Liver (tissue), 8 donors: ENCODE measurements at regions not wholly inside any gene's neighbourhood (a gene's known extent, or its start where the extent isn't known, plus 50 kb on each side); places are given as distances from the start of the nearest gene placed in this dataset.

Source experiments
- DNase-seq: peaks from one replicate; pipeline ENCODE4 v3.0.0-alpha.2; 2017; ENCODE audit warnings: low spot score
- H3K27ac ChIP-seq, 2 donors: one replicate each; pipeline ENCODE4 v1.7.0; 2013; ENCODE audit warnings: inconsistent platforms in 2 of 2, low read length in 2 of 2, control low read depth in 1 of 2, low read depth in 1 of 2, mild to moderate bottlenecking in 1 of 2
- H3K27me3 ChIP-seq, 4 donors: one replicate each; pipeline versions ENCODE4 v1.6.1 to v1.7.0; 2013; ENCODE audit warnings: low read length in 3 of 4, inconsistent platforms in 1 of 4, mild to moderate bottlenecking in 1 of 4, moderate library complexity in 1 of 4; ENCODE audit not compliant: control insufficient read depth in 4 of 4, insufficient read depth in 4 of 4
- H3K36me3 ChIP-seq, 4 donors: one replicate each; pipeline versions ENCODE4 v1.6.1 to v1.7.0; 2013; ENCODE audit warnings: low read length in 3 of 4, mild to moderate bottlenecking in 3 of 4, low read depth in 1 of 4, moderate library complexity in 1 of 4; ENCODE audit not compliant: control insufficient read depth in 4 of 4, insufficient read depth in 3 of 4
- H3K4me1 ChIP-seq, 4 donors: one replicate each; pipeline versions ENCODE4 v1.6.1 to v1.7.0; 2013; ENCODE audit warnings: low read length in 3 of 4, mild to moderate bottlenecking in 3 of 4, moderate library complexity in 1 of 4; ENCODE audit not compliant: control insufficient read depth in 4 of 4, insufficient read depth in 4 of 4
- H3K4me3 ChIP-seq, 3 donors: one replicate each; pipeline versions ENCODE4 v1.6.1 to v1.7.0; 2013; ENCODE audit warnings: low read length in 3 of 3, control low read depth in 1 of 3, low read depth in 1 of 3, mild to moderate bottlenecking in 1 of 3
- H3K9ac ChIP-seq, 2 donors: one replicate each; pipeline ENCODE4 v1.7.0; 2013; ENCODE audit warnings: low read length in 2 of 2, mild to moderate bottlenecking in 2 of 2, moderate library complexity in 2 of 2, control low read depth in 1 of 2, low read depth in 1 of 2
- H3K9me3 ChIP-seq, 4 donors: one replicate each; pipeline versions ENCODE4 v1.6.1 to v1.7.0; 2013; ENCODE audit warnings: low read length in 3 of 4; ENCODE audit not compliant: control insufficient read depth in 4 of 4
- EGR1 ChIP-seq, 2 donors: IDR thresholded peaks; 2 replicates each; pipeline ENCODE4 v1.6.1; 2016 to 2018; ENCODE audit warnings: antibody characterized with exemption in 2 of 2, low read depth in 2 of 2
- FOXA1 ChIP-seq: IDR thresholded peaks from 2 replicates; pipeline ENCODE4 v1.6.1; 2016; ENCODE audit warnings: antibody characterized with exemption
- FOXA2 ChIP-seq: IDR thresholded peaks from 2 replicates; pipeline ENCODE4 v1.6.1; 2016; ENCODE audit warnings: antibody characterized with exemption
- GABPA ChIP-seq, 2 donors: IDR thresholded peaks in 1 of 2; conservative IDR thresholded peaks in 1 of 2; 2 replicates each; pipeline ENCODE4 v1.6.1; 2016; ENCODE audit warnings: antibody characterized with exemption in 2 of 2, mild to moderate bottlenecking in 1 of 2, moderate library complexity in 1 of 2
- HNF4A ChIP-seq, 2 donors: conservative IDR thresholded peaks; 2 replicates each; pipeline ENCODE4 v1.6.1; 2016; ENCODE audit warnings: antibody characterized with exemption in 2 of 2, mild to moderate bottlenecking in 2 of 2
- HNF4G ChIP-seq: IDR thresholded peaks from 2 replicates; pipeline ENCODE4 v1.6.1; 2016; ENCODE audit warnings: antibody characterized with exemption
- JUND ChIP-seq, 2 donors: IDR thresholded peaks; 2 replicates each; pipeline ENCODE4 v1.6.1; 2016; ENCODE audit warnings: antibody characterized with exemption in 2 of 2
- NR2F2 ChIP-seq: IDR thresholded peaks from 2 replicates; pipeline ENCODE4 v1.6.1; 2016; ENCODE audit warnings: antibody characterized with exemption
- RAD21 ChIP-seq, 2 donors: IDR thresholded peaks; 2 replicates each; pipeline ENCODE4 v1.6.1; 2016; ENCODE audit warnings: antibody characterized with exemption in 2 of 2, mild to moderate bottlenecking in 2 of 2
- RXRA ChIP-seq, 2 donors: IDR thresholded peaks; 2 replicates each; pipeline ENCODE4 v1.6.1; 2017 to 2018; ENCODE audit warnings: antibody characterized with exemption in 2 of 2, mild to moderate bottlenecking in 1 of 2
- SP1 ChIP-seq: IDR thresholded peaks from 2 replicates; pipeline ENCODE4 v1.6.1; 2018; ENCODE audit warnings: antibody characterized with exemption, mild to moderate bottlenecking
- TAF1 ChIP-seq: conservative IDR thresholded peaks from 2 replicates; pipeline ENCODE4 v1.6.1; 2016; ENCODE audit warnings: antibody characterized with exemption, mild to moderate bottlenecking
- YY1 ChIP-seq: IDR thresholded peaks from 2 replicates; pipeline ENCODE4 v1.6.1; 2016; ENCODE audit warnings: antibody characterized with exemption, mild to moderate bottlenecking
- WGBS: extraction: QIAGEN DNeasy Blood & Tissue Kit; methylation state at CpG from one replicate; pipeline ENCODE4 v1.1.7; 2013; 5-methylcytosine and 5-hydroxymethylcytosine counted together
- TF ChIP-seq, protein P1 (sequence below): IDR thresholded peaks from 2 replicates; pipeline ENCODE4 v1.6.1; 2016; ENCODE audit warnings: antibody characterized with exemption
- TF ChIP-seq, protein P2 (sequence below): IDR thresholded peaks from 2 replicates; pipeline ENCODE4 v1.6.1; 2016; ENCODE audit warnings: antibody characterized with exemption
- TF ChIP-seq, protein P3 (sequence below): fragments of 150-350 bp; IDR thresholded peaks from 2 replicates; pipeline ENCODE4 v1.5.1; 2017; ENCODE audit warnings: improper control_type of control experiment, low read depth, low read length; ENCODE audit not compliant: missing input control
- TF ChIP-seq, protein P4 (sequence below): IDR thresholded peaks from 2 replicates; pipeline ENCODE4 v1.6.1; 2016; ENCODE audit warnings: antibody characterized with exemption, mild to moderate bottlenecking
- TF ChIP-seq, protein P5 (sequence below): IDR thresholded peaks from 2 replicates; pipeline ENCODE4 v1.6.1; 2016; ENCODE audit warnings: antibody characterized with exemption
- donor health status: healthy.
- donor health status: healthy.
- donor health status: healthy.
- donor health status: healthy.
- donor health status: healthy.

DNA sequence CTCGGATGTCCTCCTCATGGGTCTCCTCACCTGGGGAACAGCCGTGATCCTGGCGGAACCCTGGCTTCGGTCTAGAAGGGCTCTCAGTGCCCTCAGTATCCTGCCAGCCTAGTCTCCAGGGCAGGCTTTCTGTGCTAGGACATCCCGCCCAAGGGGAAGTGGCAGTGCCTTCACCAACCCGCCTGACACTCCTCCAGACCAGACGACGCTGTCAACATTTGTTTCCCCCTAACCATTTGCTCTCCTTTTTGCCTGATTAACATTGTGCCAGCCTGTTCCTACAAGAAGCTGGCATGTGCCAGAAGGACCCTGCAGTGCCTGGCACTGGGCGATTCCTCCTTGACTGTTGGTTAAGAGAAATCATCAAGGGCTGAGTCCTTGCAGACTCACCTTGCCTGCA, 358.9 kb upstream of the IRX2 start:
- DNase-seq, result no peak
- TF ChIP-seq, protein P1, sequence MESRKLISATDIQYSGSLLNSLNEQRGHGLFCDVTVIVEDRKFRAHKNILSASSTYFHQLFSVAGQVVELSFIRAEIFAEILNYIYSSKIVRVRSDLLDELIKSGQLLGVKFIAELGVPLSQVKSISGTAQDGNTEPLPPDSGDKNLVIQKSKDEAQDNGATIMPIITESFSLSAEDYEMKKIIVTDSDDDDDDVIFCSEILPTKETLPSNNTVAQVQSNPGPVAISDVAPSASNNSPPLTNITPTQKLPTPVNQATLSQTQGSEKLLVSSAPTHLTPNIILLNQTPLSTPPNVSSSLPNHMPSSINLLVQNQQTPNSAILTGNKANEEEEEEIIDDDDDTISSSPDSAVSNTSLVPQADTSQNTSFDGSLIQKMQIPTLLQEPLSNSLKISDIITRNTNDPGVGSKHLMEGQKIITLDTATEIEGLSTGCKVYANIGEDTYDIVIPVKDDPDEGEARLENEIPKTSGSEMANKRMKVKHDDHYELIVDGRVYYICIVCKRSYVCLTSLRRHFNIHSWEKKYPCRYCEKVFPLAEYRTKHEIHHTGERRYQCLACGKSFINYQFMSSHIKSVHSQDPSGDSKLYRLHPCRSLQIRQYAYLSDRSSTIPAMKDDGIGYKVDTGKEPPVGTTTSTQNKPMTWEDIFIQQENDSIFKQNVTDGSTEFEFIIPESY, result no peak
- no peak for TF ChIP-seq TAF1
- no peak for TF ChIP-seq RXRA (IDR thresholded peaks at IDR 0.05)
- no peak for TF ChIP-seq HNF4A (conservative IDR thresholded peaks at IDR 0.05)
- no peak for TF ChIP-seq JUND (IDR thresholded peaks at IDR 0.05)
- no peak for TF ChIP-seq GABPA (IDR thresholded peaks at IDR 0.05 in 1 of 2, conservative IDR thresholded peaks at IDR 0.05 in 1 of 2)
- TF ChIP-seq, protein P2, sequence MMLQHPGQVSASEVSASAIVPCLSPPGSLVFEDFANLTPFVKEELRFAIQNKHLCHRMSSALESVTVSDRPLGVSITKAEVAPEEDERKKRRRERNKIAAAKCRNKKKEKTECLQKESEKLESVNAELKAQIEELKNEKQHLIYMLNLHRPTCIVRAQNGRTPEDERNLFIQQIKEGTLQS, result no peak
- no peak for TF ChIP-seq RAD21 (IDR thresholded peaks at IDR 0.05)
- H3K36me3 ChIP-seq, result no peaks in the 10 kb centered on the region
- H3K27ac ChIP-seq, result no peak overlapping the region
- WGBS, result 84% methylated on average over 9 of the region's 9 CpGs
- no peak overlapping the region for H3K4me3 ChIP-seq
- peaks cover 0 to 8% (median 4%) of the 10 kb centered on the region in 4 donors for H3K27me3 ChIP-seq
- no peaks in the 10 kb centered on the region for H3K4me1 ChIP-seq
- no peak overlapping the region for H3K9ac ChIP-seq
- no peaks in the 10 kb centered on the region for H3K9me3 ChIP-seq

GRCh38 chr5:3107156-3107611, 355.7 kb upstream of the IRX2 start:
- DNase-seq, result no peak
- H3K4me3 ChIP-seq, result no peak overlapping the region
- no peaks in the 10 kb centered on the region for H3K36me3 ChIP-seq
- no peaks in the 10 kb centered on the region for H3K4me1 ChIP-seq
- TF ChIP-seq RAD21 (IDR thresholded peaks at IDR 0.05) (no peak), JUND (IDR thresholded peaks at IDR 0.05) (no peak), SP1 (no peak), YY1 (no peak), NR2F2 (no peak), FOXA2 (no peak), HNF4A (conservative IDR thresholded peaks at IDR 0.05) (no peak), EGR1 (IDR thresholded peaks at IDR 0.05; ENCODE audit: low read depth in 2 of 2) (no peak), TAF1 (no peak), GABPA (IDR thresholded peaks at IDR 0.05 in 1 of 2, conservative IDR thresholded peaks at IDR 0.05 in 1 of 2) (no peak), RXRA (IDR thresholded peaks at IDR 0.05) (no peak), HNF4G (no peak), FOXA1 (no peak)
- TF ChIP-seq, protein P1, result no peak
- TF ChIP-seq, protein P2, result no peak
- TF ChIP-seq, protein P3, sequence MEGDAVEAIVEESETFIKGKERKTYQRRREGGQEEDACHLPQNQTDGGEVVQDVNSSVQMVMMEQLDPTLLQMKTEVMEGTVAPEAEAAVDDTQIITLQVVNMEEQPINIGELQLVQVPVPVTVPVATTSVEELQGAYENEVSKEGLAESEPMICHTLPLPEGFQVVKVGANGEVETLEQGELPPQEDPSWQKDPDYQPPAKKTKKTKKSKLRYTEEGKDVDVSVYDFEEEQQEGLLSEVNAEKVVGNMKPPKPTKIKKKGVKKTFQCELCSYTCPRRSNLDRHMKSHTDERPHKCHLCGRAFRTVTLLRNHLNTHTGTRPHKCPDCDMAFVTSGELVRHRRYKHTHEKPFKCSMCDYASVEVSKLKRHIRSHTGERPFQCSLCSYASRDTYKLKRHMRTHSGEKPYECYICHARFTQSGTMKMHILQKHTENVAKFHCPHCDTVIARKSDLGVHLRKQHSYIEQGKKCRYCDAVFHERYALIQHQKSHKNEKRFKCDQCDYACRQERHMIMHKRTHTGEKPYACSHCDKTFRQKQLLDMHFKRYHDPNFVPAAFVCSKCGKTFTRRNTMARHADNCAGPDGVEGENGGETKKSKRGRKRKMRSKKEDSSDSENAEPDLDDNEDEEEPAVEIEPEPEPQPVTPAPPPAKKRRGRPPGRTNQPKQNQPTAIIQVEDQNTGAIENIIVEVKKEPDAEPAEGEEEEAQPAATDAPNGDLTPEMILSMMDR, result no peak
- TF ChIP-seq, protein P4, sequence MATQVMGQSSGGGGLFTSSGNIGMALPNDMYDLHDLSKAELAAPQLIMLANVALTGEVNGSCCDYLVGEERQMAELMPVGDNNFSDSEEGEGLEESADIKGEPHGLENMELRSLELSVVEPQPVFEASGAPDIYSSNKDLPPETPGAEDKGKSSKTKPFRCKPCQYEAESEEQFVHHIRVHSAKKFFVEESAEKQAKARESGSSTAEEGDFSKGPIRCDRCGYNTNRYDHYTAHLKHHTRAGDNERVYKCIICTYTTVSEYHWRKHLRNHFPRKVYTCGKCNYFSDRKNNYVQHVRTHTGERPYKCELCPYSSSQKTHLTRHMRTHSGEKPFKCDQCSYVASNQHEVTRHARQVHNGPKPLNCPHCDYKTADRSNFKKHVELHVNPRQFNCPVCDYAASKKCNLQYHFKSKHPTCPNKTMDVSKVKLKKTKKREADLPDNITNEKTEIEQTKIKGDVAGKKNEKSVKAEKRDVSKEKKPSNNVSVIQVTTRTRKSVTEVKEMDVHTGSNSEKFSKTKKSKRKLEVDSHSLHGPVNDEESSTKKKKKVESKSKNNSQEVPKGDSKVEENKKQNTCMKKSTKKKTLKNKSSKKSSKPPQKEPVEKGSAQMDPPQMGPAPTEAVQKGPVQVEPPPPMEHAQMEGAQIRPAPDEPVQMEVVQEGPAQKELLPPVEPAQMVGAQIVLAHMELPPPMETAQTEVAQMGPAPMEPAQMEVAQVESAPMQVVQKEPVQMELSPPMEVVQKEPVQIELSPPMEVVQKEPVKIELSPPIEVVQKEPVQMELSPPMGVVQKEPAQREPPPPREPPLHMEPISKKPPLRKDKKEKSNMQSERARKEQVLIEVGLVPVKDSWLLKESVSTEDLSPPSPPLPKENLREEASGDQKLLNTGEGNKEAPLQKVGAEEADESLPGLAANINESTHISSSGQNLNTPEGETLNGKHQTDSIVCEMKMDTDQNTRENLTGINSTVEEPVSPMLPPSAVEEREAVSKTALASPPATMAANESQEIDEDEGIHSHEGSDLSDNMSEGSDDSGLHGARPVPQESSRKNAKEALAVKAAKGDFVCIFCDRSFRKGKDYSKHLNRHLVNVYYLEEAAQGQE, result no peak
- TF ChIP-seq, protein P5, sequence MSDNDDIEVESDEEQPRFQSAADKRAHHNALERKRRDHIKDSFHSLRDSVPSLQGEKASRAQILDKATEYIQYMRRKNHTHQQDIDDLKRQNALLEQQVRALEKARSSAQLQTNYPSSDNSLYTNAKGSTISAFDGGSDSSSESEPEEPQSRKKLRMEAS, result no peak
- no peak overlapping the region for H3K27ac ChIP-seq
- no peak overlapping the region for H3K9ac ChIP-seq
- WGBS, result 38% methylated on average over 12 of the region's 12 CpGs
- H3K9me3 ChIP-seq, result no peaks in the 10 kb centered on the region
- H3K27me3 ChIP-seq, result peaks cover 0 to 8% (median 4%) of the 10 kb centered on the region in 4 donors
